ENCODE measurements at regions not wholly inside any gene's neighbourhood (a gene's known extent, or its start where the extent isn't known, plus 50 kb on each side); places are given as distances from the start of the nearest gene placed in this dataset.

DNA sequence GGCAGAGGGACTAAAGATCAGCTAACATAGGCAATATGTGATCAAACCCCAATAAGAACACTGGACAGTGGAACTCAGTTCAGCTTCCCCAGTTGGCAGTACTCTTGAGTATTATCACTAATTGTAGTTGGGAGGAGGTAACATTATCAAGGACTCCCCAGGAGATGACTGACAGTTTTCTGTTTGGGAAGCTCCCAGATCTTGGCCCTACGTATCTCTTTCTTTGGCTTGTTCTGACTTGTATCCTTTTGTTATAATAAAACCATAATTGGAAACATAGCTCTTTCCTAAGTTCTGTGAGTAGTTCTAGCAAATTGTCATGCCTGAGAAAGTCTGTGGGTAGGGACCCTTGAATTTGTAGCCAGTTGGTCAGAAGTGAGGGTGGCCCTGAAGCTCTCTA is 316.4 kb downstream of the ZNF621 start:
- Mint-ChIP-seq H3K9me3 (peaks cover 0 to 2% (median 0%) of the 10 kb centered on the region in 5 donors), H3K36me3 (no peaks in the 10 kb centered on the region), H3K27ac (no peak overlapping the region), H3K4me1 (no peaks in the 10 kb centered on the region), H3K4me3 (no peak overlapping the region), H3K27me3 (peaks cover 4% of the 10 kb centered on the region in 2 donors)
- ChIA-PET CTCF (no interaction called here), POLR2A (no interaction called here)
- no peaks in the 10 kb centered on the region for H3K27me3 ChIP-seq (ENCODE audit: insufficient read depth, low read length, poor library complexity, severe bottlenecking)
- H3K9me3 ChIP-seq (ENCODE audit: low read length) = no peaks in the 10 kb centered on the region
- H3K36me3 ChIP-seq (ENCODE audit: insufficient read depth, low read length) = no peaks in the 10 kb centered on the region
- no peak overlapping the region for H3K27ac ChIP-seq (ENCODE audit: low read depth, low read length)
- no peaks in the 10 kb centered on the region for H3K4me1 ChIP-seq (ENCODE audit: insufficient read depth, low read length)
- H3K4me3 ChIP-seq (ENCODE audit: low read length) = no peak overlapping the region
- no peak for DNase-seq

DNA sequence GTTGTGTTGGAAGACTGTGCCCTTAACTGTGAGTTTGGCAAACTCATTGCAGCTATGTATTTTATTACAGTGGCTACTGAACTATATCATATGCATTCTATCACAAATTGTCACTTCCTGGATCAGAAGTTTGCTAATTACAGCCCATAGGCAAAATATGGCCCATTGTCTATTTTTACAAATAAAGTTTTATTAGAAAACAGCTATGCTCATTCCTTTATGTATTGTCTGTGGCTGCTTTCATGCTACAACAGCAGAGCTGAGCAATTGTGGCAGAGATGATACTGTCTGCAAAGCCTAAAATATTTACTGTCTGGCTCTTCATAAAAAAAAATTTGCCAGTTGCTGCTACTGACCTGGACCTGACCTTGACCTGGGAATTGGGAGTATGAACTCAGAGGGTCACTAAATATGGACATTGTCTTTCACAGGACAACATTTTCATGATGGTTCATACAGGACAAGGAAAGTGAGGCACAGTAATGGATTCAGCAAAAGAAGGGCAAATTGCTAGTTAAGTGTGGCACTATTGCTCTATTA is 316.9 kb downstream of the ZNF621 start:
- Mint-ChIP-seq H3K27ac (no peak overlapping the region), H3K27me3 (peaks cover 4 to 8% of the 10 kb centered on the region in 2 donors), H3K36me3 (no peaks in the 10 kb centered on the region), H3K4me3 (no peak overlapping the region), H3K9me3 (peaks cover 0 to 2% (median 2%) of the 10 kb centered on the region in 5 donors), H3K4me1 (no peaks in the 10 kb centered on the region)
- no peaks in the 10 kb centered on the region for H3K27me3 ChIP-seq (ENCODE audit: insufficient read depth, low read length, poor library complexity, severe bottlenecking)
- DNase-seq = no peak
- H3K27ac ChIP-seq (ENCODE audit: low read depth, low read length) = no peak overlapping the region
- no peaks in the 10 kb centered on the region for H3K9me3 ChIP-seq (ENCODE audit: low read length)
- no peaks in the 10 kb centered on the region for H3K36me3 ChIP-seq (ENCODE audit: insufficient read depth, low read length)
- no peak overlapping the region for H3K4me3 ChIP-seq (ENCODE audit: low read length)
- ChIA-PET POLR2A (no interaction called here), CTCF (no interaction called here)
- H3K4me1 ChIP-seq (ENCODE audit: insufficient read depth, low read length) = no peaks in the 10 kb centered on the region

DNA sequence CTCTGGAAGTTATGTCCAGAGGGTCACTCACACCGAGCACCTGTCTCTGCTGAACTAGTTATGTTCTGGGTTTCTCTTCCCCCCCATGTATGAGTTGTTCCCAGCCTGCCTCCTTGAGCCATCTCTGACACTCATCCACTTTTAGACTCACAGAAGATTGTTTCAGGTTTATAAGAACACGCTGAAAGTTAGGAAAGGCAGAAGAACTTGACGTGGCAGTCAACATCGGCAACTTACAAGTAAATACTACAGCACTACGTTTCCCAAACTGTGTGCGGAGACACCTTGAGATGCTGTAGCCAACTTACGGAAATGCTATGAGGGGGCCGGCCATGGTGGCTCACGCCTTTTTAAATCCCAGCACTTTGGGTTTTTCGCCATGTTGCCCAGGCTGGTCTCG is 318.0 kb downstream of the ZNF621 start:
- Mint-ChIP-seq H3K36me3 (no peaks in the 10 kb centered on the region), H3K27ac (no peak overlapping the region), H3K9me3 (peaks cover 0 to 2% (median 2%) of the 10 kb centered on the region in 5 donors), H3K4me3 (no peak overlapping the region), H3K27me3 (peaks cover 2 to 10% of the 10 kb centered on the region in 2 donors), H3K4me1 (no peaks in the 10 kb centered on the region)
- Histone ChIP-seq H3K36me3 (ENCODE audit: insufficient read depth, low read length) (no peaks in the 10 kb centered on the region), H3K4me1 (ENCODE audit: insufficient read depth, low read length) (no peaks in the 10 kb centered on the region), H3K27ac (ENCODE audit: low read depth, low read length) (no peak overlapping the region), H3K9me3 (ENCODE audit: low read length) (no peaks in the 10 kb centered on the region), H3K4me3 (ENCODE audit: low read length) (no peak overlapping the region), H3K27me3 (ENCODE audit: insufficient read depth, low read length, poor library complexity, severe bottlenecking) (no peaks in the 10 kb centered on the region)
- DNase-seq = no peak
- ChIA-PET POLR2A (no interaction called here), CTCF (no interaction called here)

DNA sequence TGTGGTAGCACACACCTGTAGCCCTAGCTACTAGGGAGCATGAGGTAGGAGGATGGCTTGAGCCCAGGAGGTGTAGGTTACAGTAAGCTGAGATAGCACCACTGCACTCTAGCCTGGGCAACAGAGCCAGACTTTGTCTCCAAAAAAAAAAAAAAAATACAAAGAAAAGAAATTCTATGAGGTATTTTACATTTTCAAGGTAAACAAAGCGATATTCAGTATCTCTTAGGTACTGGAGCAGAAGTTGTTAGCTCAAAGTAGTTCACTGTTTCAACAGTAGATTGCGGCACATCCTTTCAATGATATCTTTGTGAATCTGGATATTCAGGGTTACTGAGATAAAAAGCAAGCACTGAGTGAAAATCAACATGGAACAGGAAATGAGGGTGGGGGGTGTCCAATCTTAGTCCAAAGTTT is 318.5 kb downstream of the ZNF621 start:
- Histone ChIP-seq H3K4me3 (ENCODE audit: low read length) (no peak overlapping the region), H3K9me3 (ENCODE audit: low read length) (no peaks in the 10 kb centered on the region), H3K27me3 (ENCODE audit: insufficient read depth, low read length, poor library complexity, severe bottlenecking) (no peaks in the 10 kb centered on the region), H3K27ac (ENCODE audit: low read depth, low read length) (no peak overlapping the region), H3K4me1 (ENCODE audit: insufficient read depth, low read length) (no peaks in the 10 kb centered on the region), H3K36me3 (ENCODE audit: insufficient read depth, low read length) (no peaks in the 10 kb centered on the region)
- Mint-ChIP-seq H3K9me3 (peaks cover 0 to 2% (median 2%) of the 10 kb centered on the region in 5 donors), H3K4me1 (no peaks in the 10 kb centered on the region), H3K4me3 (no peak overlapping the region), H3K36me3 (no peaks in the 10 kb centered on the region), H3K27me3 (peaks cover 1 to 10% of the 10 kb centered on the region in 2 donors), H3K27ac (no peak overlapping the region)
- no peak for DNase-seq
- ChIA-PET POLR2A (no interaction called here), CTCF (no interaction called here)

DNA sequence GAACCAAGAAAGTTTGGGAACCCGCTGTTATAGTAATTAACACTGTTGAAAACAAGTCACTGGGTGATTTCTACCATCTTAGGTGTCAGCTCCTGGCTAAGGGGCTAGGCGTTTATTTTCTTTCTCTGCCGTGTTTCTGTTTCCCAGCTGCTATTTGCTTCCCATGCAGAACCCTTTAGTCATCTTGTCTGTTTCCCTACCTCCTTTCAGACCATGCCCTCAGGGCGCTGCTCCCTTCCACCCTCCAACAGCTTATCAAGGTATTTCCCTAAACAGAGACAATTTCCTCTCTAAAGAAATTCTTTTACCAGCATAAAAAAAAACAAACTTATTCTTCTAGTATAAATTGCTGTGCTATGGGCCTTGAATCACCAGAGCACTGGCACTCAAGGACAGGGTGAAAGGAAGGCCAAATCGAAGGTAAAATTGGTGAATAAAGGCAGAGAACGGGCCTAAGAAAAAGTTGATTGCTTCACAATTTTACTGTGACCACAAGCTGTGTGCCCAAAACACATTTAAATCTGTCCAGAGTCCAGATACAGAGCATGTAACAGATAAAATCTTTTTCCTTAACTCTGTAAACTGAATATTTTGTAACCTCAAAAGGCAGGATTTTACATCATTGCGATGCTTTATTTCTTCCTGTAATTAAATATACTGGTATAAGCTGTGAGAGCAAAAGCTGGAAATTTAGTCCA is 319.2 kb downstream of the ZNF621 start:
- Histone ChIP-seq H3K27ac (ENCODE audit: low read depth, low read length) (no peak overlapping the region), H3K9me3 (ENCODE audit: low read length) (no peaks in the 10 kb centered on the region), H3K4me3 (ENCODE audit: low read length) (no peak overlapping the region), H3K36me3 (ENCODE audit: insufficient read depth, low read length) (no peaks in the 10 kb centered on the region), H3K27me3 (ENCODE audit: insufficient read depth, low read length, poor library complexity, severe bottlenecking) (peaks cover 4% of the 10 kb centered on the region), H3K4me1 (ENCODE audit: insufficient read depth, low read length) (no peaks in the 10 kb centered on the region)
- peaks cover 0 to 2% (median 2%) of the 10 kb centered on the region in 5 donors for H3K9me3 Mint-ChIP-seq
- peaks cover 0 to 13% of the 10 kb centered on the region in 2 donors for H3K27me3 Mint-ChIP-seq
- H3K36me3 Mint-ChIP-seq = no peaks in the 10 kb centered on the region
- no peak overlapping the region for H3K4me3 Mint-ChIP-seq
- ChIA-PET CTCF (no interaction called here), POLR2A (no interaction called here)
- DNase-seq = no peak
- H3K4me1 Mint-ChIP-seq = no peaks in the 10 kb centered on the region
- H3K27ac Mint-ChIP-seq = no peak overlapping the region

DNA sequence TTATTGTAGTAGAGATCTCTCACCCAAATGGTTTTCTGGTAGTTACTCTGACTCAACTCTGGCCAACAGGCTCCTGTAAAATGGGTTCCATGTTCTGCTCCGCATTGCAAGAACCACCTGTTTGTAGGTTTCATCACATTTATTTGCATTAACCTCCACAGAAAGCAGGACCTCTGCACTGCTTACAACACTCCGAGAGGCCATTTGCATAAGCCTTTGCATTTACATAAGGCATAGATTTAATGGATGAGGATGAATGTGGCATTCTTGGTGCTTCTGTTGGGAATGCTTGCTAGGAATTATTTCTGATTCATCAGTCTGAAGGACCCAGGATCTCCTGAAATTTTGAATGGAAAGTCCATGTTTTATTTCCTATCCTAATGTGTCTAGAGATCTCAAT is 320.1 kb downstream of the ZNF621 start:
- no peaks in the 10 kb centered on the region for H3K36me3 ChIP-seq (ENCODE audit: insufficient read depth, low read length)
- H3K9me3 ChIP-seq (ENCODE audit: low read length) = no peaks in the 10 kb centered on the region
- no peak overlapping the region for H3K27ac ChIP-seq (ENCODE audit: low read depth, low read length)
- CTCF ChIA-PET = no interaction called here
- POLR2A ChIA-PET = no interaction called here
- Mint-ChIP-seq H3K27ac (no peak overlapping the region), H3K36me3 (no peaks in the 10 kb centered on the region), H3K9me3 (peaks cover 0 to 2% (median 2%) of the 10 kb centered on the region in 5 donors), H3K27me3 (peaks cover 0 to 13% of the 10 kb centered on the region in 2 donors), H3K4me3 (no peak overlapping the region), H3K4me1 (no peaks in the 10 kb centered on the region)
- H3K27me3 ChIP-seq (ENCODE audit: insufficient read depth, low read length, poor library complexity, severe bottlenecking) = peaks cover 4% of the 10 kb centered on the region
- DNase-seq = no peak
- H3K4me3 ChIP-seq (ENCODE audit: low read length) = no peak overlapping the region
- no peaks in the 10 kb centered on the region for H3K4me1 ChIP-seq (ENCODE audit: insufficient read depth, low read length)

DNA sequence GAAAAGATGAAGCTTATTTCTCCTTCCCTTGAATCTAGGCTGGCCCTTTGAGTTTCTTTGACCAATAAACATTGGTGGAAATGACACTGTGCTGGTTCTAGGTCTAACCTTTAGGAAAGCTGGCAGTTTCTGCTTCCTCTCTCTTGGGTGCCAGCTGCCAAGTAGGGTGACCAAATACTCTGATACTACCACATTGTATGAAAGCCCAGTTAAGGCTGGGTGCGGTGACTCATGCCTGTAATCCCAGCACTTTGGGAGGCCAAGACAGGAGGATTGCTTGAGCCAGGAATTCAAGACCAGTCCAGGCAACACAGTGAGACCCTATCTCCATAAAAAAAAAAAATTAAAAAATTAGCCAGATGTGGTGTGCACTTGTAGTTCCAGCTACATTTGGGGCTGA is 320.7 kb downstream of the ZNF621 start:
- Histone ChIP-seq H3K9me3 (ENCODE audit: low read length) (no peaks in the 10 kb centered on the region), H3K27me3 (ENCODE audit: insufficient read depth, low read length, poor library complexity, severe bottlenecking) (peaks cover 4% of the 10 kb centered on the region), H3K27ac (ENCODE audit: low read depth, low read length) (no peak overlapping the region), H3K36me3 (ENCODE audit: insufficient read depth, low read length) (no peaks in the 10 kb centered on the region), H3K4me3 (ENCODE audit: low read length) (no peak overlapping the region), H3K4me1 (ENCODE audit: insufficient read depth, low read length) (no peaks in the 10 kb centered on the region)
- H3K27ac Mint-ChIP-seq = no peak overlapping the region
- no peak overlapping the region for H3K4me3 Mint-ChIP-seq
- no peak for DNase-seq
- peaks cover 0 to 2% (median 2%) of the 10 kb centered on the region in 5 donors for H3K9me3 Mint-ChIP-seq
- POLR2A ChIA-PET = no interaction called here
- H3K36me3 Mint-ChIP-seq = no peaks in the 10 kb centered on the region
- CTCF ChIA-PET = no interaction called here
- no peaks in the 10 kb centered on the region for H3K4me1 Mint-ChIP-seq
- H3K27me3 Mint-ChIP-seq = peaks cover 0 to 13% of the 10 kb centered on the region in 2 donors

DNA sequence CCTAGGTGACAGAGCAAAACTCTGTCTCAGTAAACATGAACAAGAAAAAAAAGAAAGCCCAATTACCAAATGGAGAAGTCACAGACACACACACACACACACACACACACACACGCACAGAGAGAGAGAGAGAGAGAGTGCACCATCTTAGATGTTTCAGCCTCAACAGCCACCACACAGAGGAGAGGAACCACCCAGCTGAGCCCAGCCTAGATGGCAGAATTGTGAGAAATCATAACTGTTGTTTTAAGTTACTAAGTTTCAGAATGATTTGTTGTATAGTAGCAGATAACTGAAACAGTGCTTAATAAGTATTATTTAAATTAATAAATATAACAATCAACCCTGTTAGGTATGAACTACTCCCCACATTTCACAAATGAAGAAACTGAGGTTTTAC is 321.2 kb downstream of the ZNF621 start:
- no peak for DNase-seq
- Histone ChIP-seq H3K36me3 (ENCODE audit: insufficient read depth, low read length) (no peaks in the 10 kb centered on the region), H3K9me3 (ENCODE audit: low read length) (no peaks in the 10 kb centered on the region), H3K4me3 (ENCODE audit: low read length) (no peak overlapping the region), H3K4me1 (ENCODE audit: insufficient read depth, low read length) (no peaks in the 10 kb centered on the region), H3K27ac (ENCODE audit: low read depth, low read length) (no peak overlapping the region), H3K27me3 (ENCODE audit: insufficient read depth, low read length, poor library complexity, severe bottlenecking) (peaks cover 4% of the 10 kb centered on the region)
- ChIA-PET CTCF (no interaction called here), POLR2A (no interaction called here)
- Mint-ChIP-seq H3K4me1 (no peaks in the 10 kb centered on the region), H3K27me3 (peaks cover 0 to 13% of the 10 kb centered on the region in 2 donors), H3K27ac (no peak overlapping the region), H3K36me3 (no peaks in the 10 kb centered on the region), H3K4me3 (no peak overlapping the region), H3K9me3 (peaks cover 0 to 2% (median 2%) of the 10 kb centered on the region in 5 donors)
